HCT116 (cell line): ENCODE measurements at regions not wholly inside any gene's neighbourhood (a gene's known extent, or its start where the extent isn't known, plus 50 kb on each side); places are given as distances from the start of the nearest gene placed in this dataset.

Source experiments
- ATAC-seq: fragments of 200-7000 bp; cut with Tn5 transposase; 2 replicates; pipeline ENCODE4 v1.9.1; 2020; ENCODE audit warnings: mild to moderate bottlenecking, moderate library complexity
- BruUV-seq: library from RNA; stranded (reverse); fragments of 400-500 nt; replicated peaks from 2 replicates; lab custom pipeline; 2021; lab: Mats Ljungman, UMichigan
- CTCF ChIA-PET: fragments of 300-600 bp; sonication (Branson Sonifier 250); formaldehyde crosslinking; loops from one replicate; lab custom pipeline; 2021; ENCODE audit warnings: antibody characterized with exemption; lab: Charles Lee
- POLR2A ChIA-PET: fragments of 300-600, 350-600 bp; sonication (Branson Sonifier 250); formaldehyde crosslinking; loops from one replicate; lab custom pipeline; 2021; ENCODE audit warnings: antibody characterized with exemption; lab: Charles Lee
- RAD21 ChIA-PET, 2 experiments: fragments of 300-600 bp; sonication (Branson Sonifier 250); formaldehyde crosslinking; loops; one replicate each; lab custom pipeline; 2023; ENCODE audit warnings: low total read pairs in 2 of 2; ENCODE audit not compliant: uncharacterized antibody in 2 of 2, unreplicated experiment in 2 of 2, low non-redundant PET in 1 of 2; lab: Charles Lee
- DNase-seq: peaks from one replicate; pipeline ENCODE4 v3.0.0-alpha.2; 2010; ENCODE audit warnings: low read depth, low spot score
- H2AFZ ChIP-seq: fragments of 200-600 bp; shearing (Covaris generic), sonication (generic); 2 replicates; pipeline ENCODE4 v1.6.1; 2017; ENCODE audit warnings: low read depth, mixed run types, mixed read lengths, antibody characterized with exemption, low read length; ENCODE audit not compliant: poor library complexity, severe bottlenecking
- H3K27ac ChIP-seq: 2 replicates; pipeline ENCODE4 v1.5.1; 2012; ENCODE audit warnings: low read depth, low read length
- H3K27me3 ChIP-seq: fragments of 200-600 bp; sonication (generic); 2 replicates; pipeline ENCODE4 v1.6.1; 2016; ENCODE audit warnings: mixed run types, low read length, mixed read lengths; ENCODE audit not compliant: insufficient read depth
- H3K36me3 ChIP-seq, 2 experiments: fragments of 200-500 bp in 1 of 2; fragments of 200-600 bp in 1 of 2; sonication (Bioruptor generic) in 1 of 2; sonication (generic) in 1 of 2; 2 replicates each; pipeline versions ENCODE4 v1.5.1 to v1.6.1; 2014 to 2016; ENCODE audit warnings: low read length in 2 of 2, inconsistent platforms in 1 of 2, mixed read lengths in 1 of 2, mixed run types in 1 of 2; ENCODE audit not compliant: insufficient read depth in 2 of 2, control insufficient read depth in 1 of 2
- H3K4me1 ChIP-seq, 2 experiments: fragments of 200-600 bp in 1 of 2; sonication (generic) in 1 of 2; 2 replicates each; pipeline versions ENCODE4 v1.5.1 to v1.6.1; 2012 to 2017; ENCODE audit warnings: low read length in 2 of 2, inconsistent platforms in 1 of 2, mild to moderate bottlenecking in 1 of 2, mixed read lengths in 1 of 2, mixed run types in 1 of 2, moderate library complexity in 1 of 2; ENCODE audit not compliant: insufficient read depth in 2 of 2, control insufficient read depth in 1 of 2
- H3K4me2 ChIP-seq: fragments of 200-600 bp; sonication (generic); 2 replicates; pipeline ENCODE4 v1.6.1; 2017; ENCODE audit warnings: mixed run types, low read length, mixed read lengths
- H3K4me3 ChIP-seq, 2 experiments: fragments of 200-600 bp in 1 of 2; sonication (generic) in 1 of 2; replicated peaks in 1 of 2; 2 replicates each; pipeline ENCODE4 v1.5.1; 2011 to 2016; ENCODE audit warnings: low read length in 2 of 2, control low read depth in 1 of 2, low read depth in 1 of 2, mild to moderate bottlenecking in 1 of 2, mixed read lengths in 1 of 2, mixed run types in 1 of 2
- H3K79me2 ChIP-seq: fragments of 200-600 bp; sonication (generic); 2 replicates; pipeline ENCODE4 v1.6.1; 2017; ENCODE audit warnings: mild to moderate bottlenecking, mixed run types, low read length, moderate library complexity, mixed read lengths; ENCODE audit not compliant: insufficient read depth
- H3K9ac ChIP-seq: fragments of 200-600 bp; sonication (generic); 2 replicates; pipeline ENCODE4 v1.6.1; 2016; ENCODE audit warnings: low read length, mixed read lengths
- H3K9me2 ChIP-seq: fragments of 200-600 bp; sonication (generic), shearing (Covaris generic); 2 replicates; pipeline ENCODE4 v1.6.1; 2017; ENCODE audit warnings: mixed run types, mild to moderate bottlenecking, moderate library complexity; ENCODE audit not compliant: insufficient read depth
- H3K9me3 ChIP-seq, 2 experiments: fragments of 200-500 bp in 1 of 2; fragments of 200-600 bp in 1 of 2; sonication (Bioruptor generic) in 1 of 2; sonication (generic) in 1 of 2; 2 replicates each; pipeline ENCODE4 v1.6.1; 2014 to 2017; ENCODE audit warnings: low read length in 2 of 2, mixed read lengths in 2 of 2, inconsistent platforms in 1 of 2, low read depth in 1 of 2, mild to moderate bottlenecking in 1 of 2, mixed run types in 1 of 2, moderate library complexity in 1 of 2; ENCODE audit not compliant: control insufficient read depth in 1 of 2, insufficient read depth in 1 of 2
- H4K20me1 ChIP-seq: fragments of 200-600 bp; sonication (generic), shearing (Covaris generic); 2 replicates; pipeline ENCODE4 v1.6.1; 2017; ENCODE audit warnings: mixed run types, mild to moderate bottlenecking, moderate library complexity; ENCODE audit not compliant: insufficient read depth
- CBX3 ChIP-seq: IDR thresholded peaks from 2 replicates; pipeline ENCODE4 v1.6.1; 2012; ENCODE audit warnings: low read depth
- CEBPB ChIP-seq: IDR thresholded peaks from 2 replicates; pipeline ENCODE4 v1.6.1; 2012; ENCODE audit warnings: low read depth
- ELF1 ChIP-seq: IDR thresholded peaks from 2 replicates; pipeline ENCODE4 v1.6.1; 2012; ENCODE audit warnings: low read depth, borderline replicate concordance
- EZH2 ChIP-seq: fragments of 200-600 bp; sonication (generic); IDR thresholded peaks from 2 replicates; pipeline ENCODE4 v1.6.1; 2017; ENCODE audit warnings: antibody characterized with exemption, mixed run types
- FOSL1 ChIP-seq: IDR thresholded peaks from 2 replicates; pipeline ENCODE4 v1.6.1; 2012; ENCODE audit warnings: low read depth
- JUND ChIP-seq: IDR thresholded peaks from 2 replicates; pipeline ENCODE4 v1.6.1; 2012
- POLR2A ChIP-seq: IDR thresholded peaks from 2 replicates; pipeline ENCODE4 v1.7.0; 2011; ENCODE audit warnings: borderline replicate concordance; ENCODE audit not compliant: insufficient read depth, insufficient read length; ENCODE audit errors: extremely low read depth
- POLR2AphosphoS5 ChIP-seq: IDR thresholded peaks from 2 replicates; pipeline ENCODE4 v1.6.1; 2011; ENCODE audit warnings: mild to moderate bottlenecking, low read depth, low read length, moderate library complexity
- RAD21 ChIP-seq: IDR thresholded peaks from 2 replicates; pipeline ENCODE4 v1.6.1; 2012; ENCODE audit warnings: low read depth, mild to moderate bottlenecking
- SP1 ChIP-seq: IDR thresholded peaks from 2 replicates; pipeline ENCODE4 v1.6.1; 2012; ENCODE audit warnings: low read depth
- SRF ChIP-seq: IDR thresholded peaks from 2 replicates; pipeline ENCODE4 v1.6.1; 2012; ENCODE audit warnings: low read depth
- TCF7L2 ChIP-seq: IDR thresholded peaks from 2 replicates; pipeline ENCODE4 v1.7.0; 2011; ENCODE audit warnings: borderline replicate concordance, inconsistent platforms; ENCODE audit not compliant: insufficient read depth, insufficient read length; ENCODE audit errors: extremely low read depth
- YY1 ChIP-seq: IDR thresholded peaks from 2 replicates; pipeline ENCODE4 v1.6.1; 2011; ENCODE audit warnings: low read length, low read depth, moderate library complexity, mild to moderate bottlenecking; ENCODE audit not compliant: insufficient replicate concordance; ENCODE audit errors: extremely low read depth
- ZFX ChIP-seq: fragments of 450-650 bp; IDR thresholded peaks from 2 replicates; pipeline ENCODE4 v1.6.1; 2017
- ZNF274 ChIP-seq: fragments of 200-500 bp; sonication (Bioruptor generic); IDR thresholded peaks from 2 replicates; pipeline ENCODE4 v1.6.1; 2014; ENCODE audit warnings: mild to moderate bottlenecking, low read depth, low read length, inconsistent platforms
- intact Hi-C: fragments of 100-400 bp; cut with micrococcal nuclease; formaldehyde crosslinking; loops from 2 replicates; pipeline ENCODE4 v1.10.0; 2022
- TF ChIP-seq, protein P1 (sequence below): IDR thresholded peaks from 2 replicates; pipeline ENCODE4 v1.6.1; 2012
- TF ChIP-seq, protein P2 (sequence below), 3 experiments: fragments of 200-600 bp in 1 of 3; sonication (generic) in 1 of 3; IDR thresholded peaks in 2 of 3; conservative IDR thresholded peaks in 1 of 3; 2 replicates each; pipeline ENCODE4 v1.5.1; 2012 to 2017; ENCODE audit warnings: low read depth in 2 of 3, low read length in 2 of 3, antibody characterized with exemption in 1 of 3, borderline replicate concordance in 1 of 3, control low read depth in 1 of 3, mild to moderate bottlenecking in 1 of 3, mixed read lengths in 1 of 3, mixed run types in 1 of 3, moderate library complexity in 1 of 3; ENCODE audit not compliant: insufficient read depth in 1 of 3
- TF ChIP-seq, protein P3 (sequence below): IDR thresholded peaks from 2 replicates; pipeline ENCODE4 v1.6.1; 2012

DNA sequence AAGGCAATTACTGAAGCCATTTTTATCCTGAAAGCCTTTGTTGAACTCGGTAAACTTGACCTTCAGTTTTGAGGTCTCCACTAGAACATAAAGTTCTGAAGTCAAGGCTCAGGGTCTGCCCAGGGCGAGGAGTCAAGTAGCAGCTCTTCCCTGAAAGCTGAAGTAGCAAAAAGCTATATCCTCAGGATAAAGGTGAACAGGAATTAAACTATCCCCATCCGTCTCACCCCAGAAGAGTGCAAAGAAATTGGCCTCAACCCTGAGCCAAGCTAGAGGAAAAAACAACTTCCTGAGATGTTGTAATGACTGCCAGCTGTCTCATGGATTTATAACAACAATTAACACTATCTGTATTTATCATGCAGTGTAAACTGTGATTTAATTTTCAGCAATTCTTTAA, 590.8 kb downstream of the SPRY1 start:
- CTCF ChIA-PET = no interaction called here

More for the DNA sequence above, 590.8 kb downstream of the SPRY1 start:
- H2AFZ ChIP-seq = no peak overlapping the region
- H3K9me2 ChIP-seq = no peaks in the 10 kb centered on the region
- H3K9me3 ChIP-seq = no peaks in the 10 kb centered on the region
- H3K79me2 ChIP-seq = no peaks in the 10 kb centered on the region
- no peak overlapping the region for H3K4me2 ChIP-seq
- no peak overlapping the region for H3K27ac ChIP-seq
- ChIA-PET POLR2A (no interaction called here), RAD21 (no interaction called here)
- ATAC-seq = no peak
- TF ChIP-seq TCF7L2 = no peak
- no peak for TF ChIP-seq ZNF274
- TF ChIP-seq POLR2A = no peak
- no peak for TF ChIP-seq CEBPB
- no peak for TF ChIP-seq JUND
- no peak for TF ChIP-seq YY1
- TF ChIP-seq, protein P1, sequence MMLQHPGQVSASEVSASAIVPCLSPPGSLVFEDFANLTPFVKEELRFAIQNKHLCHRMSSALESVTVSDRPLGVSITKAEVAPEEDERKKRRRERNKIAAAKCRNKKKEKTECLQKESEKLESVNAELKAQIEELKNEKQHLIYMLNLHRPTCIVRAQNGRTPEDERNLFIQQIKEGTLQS = no peak
- no peak for TF ChIP-seq SP1
- TF ChIP-seq, protein P2, sequence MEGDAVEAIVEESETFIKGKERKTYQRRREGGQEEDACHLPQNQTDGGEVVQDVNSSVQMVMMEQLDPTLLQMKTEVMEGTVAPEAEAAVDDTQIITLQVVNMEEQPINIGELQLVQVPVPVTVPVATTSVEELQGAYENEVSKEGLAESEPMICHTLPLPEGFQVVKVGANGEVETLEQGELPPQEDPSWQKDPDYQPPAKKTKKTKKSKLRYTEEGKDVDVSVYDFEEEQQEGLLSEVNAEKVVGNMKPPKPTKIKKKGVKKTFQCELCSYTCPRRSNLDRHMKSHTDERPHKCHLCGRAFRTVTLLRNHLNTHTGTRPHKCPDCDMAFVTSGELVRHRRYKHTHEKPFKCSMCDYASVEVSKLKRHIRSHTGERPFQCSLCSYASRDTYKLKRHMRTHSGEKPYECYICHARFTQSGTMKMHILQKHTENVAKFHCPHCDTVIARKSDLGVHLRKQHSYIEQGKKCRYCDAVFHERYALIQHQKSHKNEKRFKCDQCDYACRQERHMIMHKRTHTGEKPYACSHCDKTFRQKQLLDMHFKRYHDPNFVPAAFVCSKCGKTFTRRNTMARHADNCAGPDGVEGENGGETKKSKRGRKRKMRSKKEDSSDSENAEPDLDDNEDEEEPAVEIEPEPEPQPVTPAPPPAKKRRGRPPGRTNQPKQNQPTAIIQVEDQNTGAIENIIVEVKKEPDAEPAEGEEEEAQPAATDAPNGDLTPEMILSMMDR (IDR thresholded peaks at IDR 0.05 in 2 of 3, conservative IDR thresholded peaks at IDR 0.05 in 1 of 3; ENCODE audit: borderline replicate concordance in 1 of 3, insufficient read depth in 1 of 3, low read depth in 2 of 3, low read length in 2 of 3) = no peak
- TF ChIP-seq, protein P3, sequence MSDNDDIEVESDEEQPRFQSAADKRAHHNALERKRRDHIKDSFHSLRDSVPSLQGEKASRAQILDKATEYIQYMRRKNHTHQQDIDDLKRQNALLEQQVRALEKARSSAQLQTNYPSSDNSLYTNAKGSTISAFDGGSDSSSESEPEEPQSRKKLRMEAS = no peak
- TF ChIP-seq ZFX = no peak
- TF ChIP-seq FOSL1 = no peak
- TF ChIP-seq ELF1 = no peak
- no peak for TF ChIP-seq RAD21
- TF ChIP-seq POLR2AphosphoS5 = no peak
- no peak for TF ChIP-seq EZH2
- no peak for TF ChIP-seq SRF
- no peak for TF ChIP-seq CBX3
- no peak for DNase-seq
- no peaks in the 10 kb centered on the region for H3K4me1 ChIP-seq
- H3K9ac ChIP-seq = no peak overlapping the region
- BruUV-seq = no TSS peak
- no peaks in the 10 kb centered on the region for H4K20me1 ChIP-seq
- no peaks in the 10 kb centered on the region for H3K27me3 ChIP-seq
- H3K4me3 ChIP-seq = no peak overlapping the region
- intact Hi-C loops = no loop called here
- H3K36me3 ChIP-seq = no peaks in the 10 kb centered on the region
